Body of pancreas (tissue), 4 donors: ENCODE measurements at regions not wholly inside any gene's neighbourhood (a gene's known extent, or its start where the extent isn't known, plus 50 kb on each side); places are given as distances from the start of the nearest gene placed in this dataset.

Source experiments
- POLR2A ChIP-seq, 3 donors: fragments of 450-650 bp; IDR thresholded peaks; one replicate each; pipeline ENCODE4 v1.6.1; 2016; ENCODE audit warnings: antibody characterized with exemption in 3 of 3, mild to moderate bottlenecking in 2 of 3
- TF ChIP-seq, protein P1 (sequence below), 7 experiments: fragments of 450-650 bp in 4 of 7; fragments of 200-600 bp in 3 of 7; sonication (generic) in 3 of 7; IDR thresholded peaks; one replicate each; pipeline ENCODE4 v1.5.1; 2016 to 2019; ENCODE audit warnings: antibody characterized with exemption in 7 of 7

DNA sequence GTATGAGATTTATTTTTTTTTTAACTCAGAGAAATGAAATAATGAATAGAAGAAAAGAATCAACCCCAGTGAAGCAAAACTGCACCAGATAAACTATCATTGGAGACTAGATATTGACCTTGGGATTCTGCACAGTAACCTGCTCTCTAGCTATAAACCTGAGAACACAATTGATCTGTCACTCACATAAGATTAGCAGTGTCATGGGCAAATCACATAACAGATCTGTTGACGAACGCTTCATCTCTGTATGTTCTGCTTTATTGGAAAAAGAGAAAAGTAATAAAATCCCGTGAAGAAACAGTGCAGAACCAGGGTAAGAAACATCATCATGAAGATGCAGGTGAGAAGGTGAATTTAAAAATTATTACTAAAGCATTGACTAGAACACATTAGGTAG lies 52.8 kb upstream of the RGS17 start:
- TF ChIP-seq, protein P1, sequence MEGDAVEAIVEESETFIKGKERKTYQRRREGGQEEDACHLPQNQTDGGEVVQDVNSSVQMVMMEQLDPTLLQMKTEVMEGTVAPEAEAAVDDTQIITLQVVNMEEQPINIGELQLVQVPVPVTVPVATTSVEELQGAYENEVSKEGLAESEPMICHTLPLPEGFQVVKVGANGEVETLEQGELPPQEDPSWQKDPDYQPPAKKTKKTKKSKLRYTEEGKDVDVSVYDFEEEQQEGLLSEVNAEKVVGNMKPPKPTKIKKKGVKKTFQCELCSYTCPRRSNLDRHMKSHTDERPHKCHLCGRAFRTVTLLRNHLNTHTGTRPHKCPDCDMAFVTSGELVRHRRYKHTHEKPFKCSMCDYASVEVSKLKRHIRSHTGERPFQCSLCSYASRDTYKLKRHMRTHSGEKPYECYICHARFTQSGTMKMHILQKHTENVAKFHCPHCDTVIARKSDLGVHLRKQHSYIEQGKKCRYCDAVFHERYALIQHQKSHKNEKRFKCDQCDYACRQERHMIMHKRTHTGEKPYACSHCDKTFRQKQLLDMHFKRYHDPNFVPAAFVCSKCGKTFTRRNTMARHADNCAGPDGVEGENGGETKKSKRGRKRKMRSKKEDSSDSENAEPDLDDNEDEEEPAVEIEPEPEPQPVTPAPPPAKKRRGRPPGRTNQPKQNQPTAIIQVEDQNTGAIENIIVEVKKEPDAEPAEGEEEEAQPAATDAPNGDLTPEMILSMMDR (IDR thresholded peaks at IDR 0.05), result no peak
- no peak for TF ChIP-seq POLR2A (IDR thresholded peaks at IDR 0.05)
